K562 (cell line): ENCODE measurements at regions not wholly inside any gene's neighbourhood (a gene's known extent, or its start where the extent isn't known, plus 50 kb on each side); places are given as distances from the start of the nearest gene placed in this dataset.

ENCODE experiments used
- ATAC-seq: fragments of 200-7000 bp; cut with Tn5 transposase; 3 replicates; pipeline ENCODE4 v1.9.1; 2020; ENCODE audit warnings: moderate library complexity
- BruUV-seq: library from RNA; stranded (reverse); fragments of 400-500 nt; replicated peaks from 2 replicates; lab custom pipeline; 2021; lab: Mats Ljungman, UMichigan
- CTCF ChIA-PET: fragments of 300-600 bp; formaldehyde crosslinking; extraction: SDS; loops from one replicate; lab custom pipeline; 2021; ENCODE audit warnings: low intra/inter-chr PET ratio; lab: Yijun Ruan, JAX
- POLR2A ChIA-PET: fragments of 300-600, 350-650 bp; sonication (Branson Sonifier 250); formaldehyde crosslinking; extraction: SDS; loops from one replicate; lab custom pipeline; 2021; ENCODE audit warnings: antibody characterized with exemption, inconsistent platforms; lab: Yijun Ruan, JAX
- DNase-seq, 4 experiments: peaks; one replicate each; pipeline versions ENCODE4 v3.0.0 to v3.0.0-alpha.2; 2011 to 2018; ENCODE audit warnings: low spot score in 3 of 4, mixed read lengths in 3 of 4; ENCODE audit errors: extremely low read depth in 1 of 4
- FAIRE-seq: peaks from 2 replicates; lab custom pipeline; 2011; peaks lifted over from hg19 to GRCh38; lab: Jason Lieb, UNC
- H2AFZ ChIP-seq: 2 replicates; pipeline ENCODE4 v1.6.0; 2011; ENCODE audit warnings: low read depth, low read length, control low read depth, inconsistent platforms
- H3K27ac ChIP-seq: fragments of 200-600 bp; 3 replicates; pipeline ENCODE4 v1.8.0; 2011; ENCODE audit warnings: low read depth, mild to moderate bottlenecking, control low read depth, inconsistent platforms, low read length, moderate library complexity, mixed read lengths; ENCODE audit errors: extremely low read depth
- H3K27me3 ChIP-seq, 2 experiments: fragments of 300-600 bp in 1 of 2; 2 replicates in 1 of 2; 3 replicates in 1 of 2; pipeline versions ENCODE4 v1.6.0 to v1.8.0; 2011; ENCODE audit warnings: inconsistent platforms in 2 of 2, low read length in 2 of 2, mild to moderate bottlenecking in 1 of 2, mixed read lengths in 1 of 2, moderate library complexity in 1 of 2; ENCODE audit not compliant: control insufficient read depth in 2 of 2, insufficient read depth in 2 of 2
- H3K36me3 ChIP-seq: fragments of 300-600 bp; 3 replicates; pipeline ENCODE4 v1.8.0; 2011; ENCODE audit warnings: mild to moderate bottlenecking, low read length, inconsistent platforms; ENCODE audit not compliant: control insufficient read depth, insufficient read depth
- H3K4me1 ChIP-seq, 2 experiments: fragments of 200-600 bp in 1 of 2; replicated peaks in 1 of 2; 2 replicates in 1 of 2; 3 replicates in 1 of 2; pipeline versions ENCODE4 v1.5.1 to v1.8.0; 2011; ENCODE audit warnings: inconsistent platforms in 2 of 2, low read length in 2 of 2, mild to moderate bottlenecking in 1 of 2, mixed read lengths in 1 of 2, moderate library complexity in 1 of 2; ENCODE audit not compliant: control insufficient read depth in 2 of 2, insufficient read depth in 2 of 2
- H3K4me2 ChIP-seq: 2 replicates; pipeline ENCODE4 v1.6.1; 2011; ENCODE audit warnings: low read length, control low read depth, inconsistent platforms, mixed read lengths; ENCODE audit not compliant: insufficient read depth
- H3K4me3 ChIP-seq: fragments of 200-600 bp; sonication (generic), shearing (Covaris generic); 2 replicates; pipeline ENCODE4 v1.5.1; 2016; ENCODE audit warnings: control low read depth, inconsistent platforms
- H3K79me2 ChIP-seq: fragments of 200-600 bp; 3 replicates; pipeline ENCODE4 v1.8.0; 2011; ENCODE audit warnings: low read length, inconsistent platforms; ENCODE audit not compliant: control insufficient read depth, insufficient read depth
- H3K9ac ChIP-seq, 2 experiments: 2 replicates each; pipeline versions ENCODE4 v1.6.0 to v1.6.1; 2011; ENCODE audit warnings: low read depth in 2 of 2, low read length in 2 of 2, control low read depth in 1 of 2, inconsistent platforms in 1 of 2, mild to moderate bottlenecking in 1 of 2, mixed read lengths in 1 of 2; ENCODE audit not compliant: insufficient read depth in 1 of 2
- H3K9me1 ChIP-seq: one replicate; pipeline ENCODE4 v1.6.0; 2011; ENCODE audit warnings: inconsistent platforms, mild to moderate bottlenecking, low read length, moderate library complexity; ENCODE audit not compliant: control insufficient read depth, insufficient read depth
- H3K9me3 ChIP-seq: replicated peaks from 2 replicates; pipeline ENCODE4 v1.5.1; 2011; ENCODE audit warnings: low read depth, low read length, inconsistent platforms; ENCODE audit not compliant: control insufficient read depth, insufficient read depth
- H4K20me1 ChIP-seq: replicated peaks from 2 replicates; pipeline ENCODE4 v1.6.1; 2011; ENCODE audit warnings: low read length, inconsistent platforms, mixed read lengths; ENCODE audit not compliant: control insufficient read depth, insufficient read depth
- MCM2 ChIP-seq: fragments of 450-650 bp; IDR thresholded peaks from 2 replicates; pipeline ENCODE4 v1.6.1; 2017; ENCODE audit warnings: low read depth, mild to moderate bottlenecking
- SPI1 ChIP-seq: IDR thresholded peaks from 2 replicates; pipeline ENCODE4 v1.6.1; 2011; ENCODE audit warnings: low read depth, low read length, control low read depth, borderline replicate concordance
- ZBTB49 ChIP-seq: sonication (generic); formaldehyde crosslinking; IDR thresholded peaks from 2 replicates; pipeline ENCODE4 v1.8.0; 2022; ENCODE audit warnings: missing genetic modification reagents, mild to moderate bottlenecking, borderline replicate concordance
- WGBS: fragments of 100-300 bp; shearing (Covaris generic); methylation state at CpG from one replicate; pipeline ENCODE4 v1.1.6; 2016; ENCODE audit warnings: low coverage, mixed read lengths; ENCODE audit not compliant: insufficient coverage; ENCODE audit errors: missing lambda C conversion rate; 5-methylcytosine and 5-hydroxymethylcytosine counted together
- in situ Hi-C: fragments of 300-500 bp; cut with MboI; formaldehyde crosslinking; loops from 4 replicates; pipeline ENCODE4 v1.15.0; 2018; ENCODE audit warnings: inconsistent platforms, mixed read lengths
- intact Hi-C: fragments of 100-400 bp; cut with micrococcal nuclease; formaldehyde crosslinking; loops from 2 replicates; pipeline ENCODE4 v1.14.2; 2022

- no peak for TF ChIP-seq ZBTB49 (CRISPR knock-in tag)
Measured at GRCh38 chr6:51261691-51262090, 443.0 kb downstream of the TFAP2B start (continued).

GRCh38 chr6:51265426-51265825, 446.8 kb downstream of the TFAP2B start:
- no peaks in the 10 kb centered on the region for H4K20me1 ChIP-seq
- 3% methylated on average over 4 of the region's 4 CpGs for WGBS
- no peak overlapping the region for H3K9ac ChIP-seq
- ChIA-PET POLR2A (no interaction called here), CTCF (no interaction called here)
- ATAC-seq = no peak
- no peaks in the 10 kb centered on the region for H3K9me3 ChIP-seq
- H3K27ac ChIP-seq = no peak overlapping the region
- H3K4me3 ChIP-seq = no peak overlapping the region
- intact Hi-C loops = no loop called here
- in situ Hi-C loops = no loop called here
- TF ChIP-seq SPI1 (peak; percentile 37; the same call in 1 of the 2 replicates), MCM2 (no peak)
- DNase-seq = no peak
- H3K36me3 ChIP-seq = no peaks in the 10 kb centered on the region
- H3K27me3 ChIP-seq = no peaks in the 10 kb centered on the region
- H2AFZ ChIP-seq = no peak overlapping the region
- no peaks in the 10 kb centered on the region for H3K79me2 ChIP-seq
- no peaks in the 10 kb centered on the region for H3K4me1 ChIP-seq
- BruUV-seq = no TSS peak
- no peaks in the 10 kb centered on the region for H3K9me1 ChIP-seq
- no peak overlapping the region for H3K4me2 ChIP-seq
- FAIRE-seq = no peak
